Osteocyte (in vitro differentiated cells): ENCODE measurements at regions not wholly inside any gene's neighbourhood (a gene's known extent, or its start where the extent isn't known, plus 50 kb on each side); places are given as distances from the start of the nearest gene placed in this dataset.

Source experiments
- DNase-seq: peaks from one replicate; pipeline ENCODE4 v3.0.0; 2021; ENCODE audit warnings: mixed read lengths; ENCODE audit not compliant: unreplicated experiment; ENCODE audit errors: extremely low spot score
- H3K27ac Mint-ChIP-seq: one replicate; pipeline ENCODE4 v1.8.0; 2021; ENCODE audit warnings: mild to moderate bottlenecking, mixed read lengths; ENCODE audit not compliant: unreplicated experiment
- H3K27me3 Mint-ChIP-seq: one replicate; pipeline ENCODE4 v1.8.0; 2021; ENCODE audit warnings: mixed read lengths; ENCODE audit not compliant: unreplicated experiment
- H3K36me3 Mint-ChIP-seq: one replicate; pipeline ENCODE4 v1.8.0; 2021; ENCODE audit warnings: mixed read lengths; ENCODE audit not compliant: unreplicated experiment
- H3K4me1 Mint-ChIP-seq: one replicate; pipeline ENCODE4 v1.8.0; 2021; ENCODE audit warnings: mixed read lengths; ENCODE audit not compliant: unreplicated experiment
- H3K4me3 Mint-ChIP-seq: one replicate; pipeline ENCODE4 v1.8.0; 2021; ENCODE audit warnings: mild to moderate bottlenecking, moderate library complexity, mixed read lengths; ENCODE audit not compliant: unreplicated experiment
- H3K9me3 Mint-ChIP-seq: one replicate; pipeline ENCODE4 v1.8.0; 2021; ENCODE audit warnings: mixed read lengths; ENCODE audit not compliant: unreplicated experiment
- TF ChIP-seq, protein P1 (sequence below): fragments of 200-600 bp; sonication (generic); IDR thresholded peaks from 2 replicates; pipeline ENCODE4 v1.5.0; 2021; ENCODE audit warnings: antibody characterized with exemption, mild to moderate bottlenecking, moderate library complexity

DNA sequence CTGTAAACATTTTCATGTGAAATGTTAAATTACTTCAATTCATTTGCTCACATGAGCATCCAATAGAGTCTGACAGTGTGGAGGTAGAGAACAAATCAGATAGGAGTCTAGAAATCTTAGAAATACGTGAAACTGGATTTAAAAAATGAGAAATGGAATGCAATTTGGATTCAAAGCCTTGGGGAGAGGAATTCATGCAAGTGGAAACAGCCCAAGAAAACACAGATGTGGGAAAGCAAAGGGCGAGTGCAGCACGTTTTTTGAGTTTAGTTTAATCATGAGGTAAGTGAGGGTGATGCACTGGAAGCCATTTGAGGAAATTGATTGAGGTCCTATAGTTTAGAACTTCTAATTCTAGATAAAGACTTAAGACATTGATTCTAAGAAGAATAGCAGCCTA is 434.7 kb downstream of the C3orf38 start:
- TF ChIP-seq, protein P1, sequence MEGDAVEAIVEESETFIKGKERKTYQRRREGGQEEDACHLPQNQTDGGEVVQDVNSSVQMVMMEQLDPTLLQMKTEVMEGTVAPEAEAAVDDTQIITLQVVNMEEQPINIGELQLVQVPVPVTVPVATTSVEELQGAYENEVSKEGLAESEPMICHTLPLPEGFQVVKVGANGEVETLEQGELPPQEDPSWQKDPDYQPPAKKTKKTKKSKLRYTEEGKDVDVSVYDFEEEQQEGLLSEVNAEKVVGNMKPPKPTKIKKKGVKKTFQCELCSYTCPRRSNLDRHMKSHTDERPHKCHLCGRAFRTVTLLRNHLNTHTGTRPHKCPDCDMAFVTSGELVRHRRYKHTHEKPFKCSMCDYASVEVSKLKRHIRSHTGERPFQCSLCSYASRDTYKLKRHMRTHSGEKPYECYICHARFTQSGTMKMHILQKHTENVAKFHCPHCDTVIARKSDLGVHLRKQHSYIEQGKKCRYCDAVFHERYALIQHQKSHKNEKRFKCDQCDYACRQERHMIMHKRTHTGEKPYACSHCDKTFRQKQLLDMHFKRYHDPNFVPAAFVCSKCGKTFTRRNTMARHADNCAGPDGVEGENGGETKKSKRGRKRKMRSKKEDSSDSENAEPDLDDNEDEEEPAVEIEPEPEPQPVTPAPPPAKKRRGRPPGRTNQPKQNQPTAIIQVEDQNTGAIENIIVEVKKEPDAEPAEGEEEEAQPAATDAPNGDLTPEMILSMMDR = no peak
- DNase-seq = no peak
- Mint-ChIP-seq H3K4me3 (no peak overlapping the region), H3K36me3 (no peaks in the 10 kb centered on the region), H3K4me1 (no peaks in the 10 kb centered on the region), H3K27ac (no peak overlapping the region), H3K9me3 (no peaks in the 10 kb centered on the region), H3K27me3 (peaks cover 3% of the 10 kb centered on the region)

DNA sequence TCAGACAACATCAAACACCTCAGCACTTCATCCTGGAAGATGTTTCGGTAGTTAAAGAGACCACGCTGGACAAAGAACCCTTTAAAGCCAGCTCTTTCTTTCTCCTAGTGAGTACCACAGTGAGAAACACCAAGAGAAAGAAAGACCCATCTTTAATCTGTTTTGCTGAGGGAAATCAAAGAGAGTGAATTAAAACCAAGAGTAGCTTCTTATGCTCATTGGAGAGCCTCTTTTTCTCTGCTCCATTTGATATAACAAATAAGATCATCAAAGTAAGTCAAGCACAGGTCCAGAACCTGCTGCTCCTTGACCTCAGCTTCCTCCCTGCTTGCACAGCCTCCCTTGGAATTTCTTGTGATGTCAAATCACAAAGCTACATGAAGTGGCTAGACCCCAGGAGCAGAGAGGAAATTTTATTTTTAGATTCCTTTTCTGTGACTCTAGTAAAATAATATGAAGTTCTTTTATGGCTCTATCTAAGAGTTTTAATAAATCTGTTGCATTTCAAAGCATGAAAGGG is 436.4 kb downstream of the C3orf38 start:
- no peak for DNase-seq
- no peaks in the 10 kb centered on the region for H3K9me3 Mint-ChIP-seq
- H3K27me3 Mint-ChIP-seq = peaks cover 3% of the 10 kb centered on the region
- no peaks in the 10 kb centered on the region for H3K4me1 Mint-ChIP-seq
- no peak overlapping the region for H3K4me3 Mint-ChIP-seq
- H3K27ac Mint-ChIP-seq = no peak overlapping the region
- TF ChIP-seq, protein P1 = no peak
- H3K36me3 Mint-ChIP-seq = no peaks in the 10 kb centered on the region

DNA sequence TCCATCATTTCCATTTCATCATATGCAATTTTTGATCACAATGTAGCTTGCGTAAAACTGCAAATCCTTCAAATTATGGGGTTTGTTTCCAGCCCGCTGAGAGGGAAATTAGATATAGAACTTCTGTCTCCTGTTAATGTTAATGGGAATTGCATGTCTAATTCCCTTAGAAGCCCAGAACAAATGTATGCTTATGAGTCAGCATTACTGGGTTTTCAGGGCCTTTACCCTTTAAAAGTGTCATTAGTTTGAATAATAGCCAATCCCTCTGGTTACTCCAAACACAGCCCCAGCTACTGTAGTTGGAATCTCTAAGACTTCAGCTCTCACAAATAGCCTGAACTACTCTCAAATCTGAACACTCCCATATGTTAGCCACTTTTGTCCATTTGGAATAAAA is 439.4 kb downstream of the C3orf38 start:
- TF ChIP-seq, protein P1 = no peak
- H3K36me3 Mint-ChIP-seq = no peaks in the 10 kb centered on the region

DNA sequence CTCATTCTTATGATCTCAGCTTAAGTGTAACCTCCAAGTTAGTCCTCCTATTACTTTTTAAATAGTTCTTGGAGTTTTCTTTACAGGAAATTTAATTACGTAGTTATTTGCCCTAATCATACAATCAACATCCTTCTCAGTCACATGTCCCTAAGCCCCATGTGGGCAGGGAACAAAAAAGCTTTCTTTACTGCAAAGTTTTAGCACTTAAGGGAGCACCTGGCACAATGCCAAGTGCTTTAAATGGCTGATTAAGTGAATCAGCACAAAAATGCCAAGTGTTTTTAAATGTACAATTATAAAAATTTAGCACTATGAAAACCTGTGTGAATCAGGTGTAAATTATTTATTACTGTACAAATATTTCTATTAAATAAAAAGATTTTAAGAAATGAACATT is 445.3 kb downstream of the C3orf38 start:
- DNase-seq = no peak
- Mint-ChIP-seq H3K27me3 (no peaks in the 10 kb centered on the region), H3K36me3 (no peaks in the 10 kb centered on the region), H3K9me3 (no peaks in the 10 kb centered on the region), H3K27ac (no peak overlapping the region), H3K4me1 (peaks cover 2% of the 10 kb centered on the region), H3K4me3 (no peak overlapping the region)
- TF ChIP-seq, protein P1 = no peak

More for the DNA sequence above, 439.4 kb downstream of the C3orf38 start:
- H3K9me3 Mint-ChIP-seq = no peaks in the 10 kb centered on the region
- no peak overlapping the region for H3K4me3 Mint-ChIP-seq
- H3K27me3 Mint-ChIP-seq = no peaks in the 10 kb centered on the region
- H3K27ac Mint-ChIP-seq = no peak overlapping the region
- H3K4me1 Mint-ChIP-seq = no peaks in the 10 kb centered on the region
- no peak for DNase-seq

DNA sequence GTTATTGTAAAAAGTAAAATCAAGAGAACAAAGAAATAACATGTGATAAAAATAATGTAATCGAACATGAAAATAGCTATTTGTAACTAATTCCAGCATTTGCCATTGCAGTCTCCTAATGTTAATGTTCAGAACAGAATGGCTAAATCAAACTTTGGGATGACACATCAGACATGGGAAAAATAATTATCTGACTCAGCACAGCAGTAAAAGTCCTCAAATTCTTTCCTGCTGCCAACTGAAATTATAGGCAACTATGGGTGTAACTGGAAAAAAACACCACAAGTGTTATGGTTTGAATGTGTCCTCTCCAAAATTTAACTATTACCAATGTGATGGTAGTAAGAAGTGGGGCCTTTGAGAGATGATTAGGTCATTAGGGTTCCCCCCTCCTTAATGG is 446.7 kb downstream of the C3orf38 start:
- TF ChIP-seq, protein P1 = no peak
- Mint-ChIP-seq H3K27ac (no peak overlapping the region), H3K4me1 (peaks cover 2% of the 10 kb centered on the region), H3K36me3 (no peaks in the 10 kb centered on the region), H3K27me3 (no peaks in the 10 kb centered on the region), H3K9me3 (no peaks in the 10 kb centered on the region), H3K4me3 (no peak overlapping the region)
- no peak for DNase-seq
